Activated T-helper 17 cell treated with anti-CD3 and anti-CD28 coated beads, Interleukin-2, amount 50 U/mL, for 72 hours (primary cell): ENCODE measurements at regions not wholly inside any gene's neighbourhood (a gene's known extent, or its start where the extent isn't known, plus 50 kb on each side); places are given as distances from the start of the nearest gene placed in this dataset.

Source experiments
- ATAC-seq: fragments of 150-1000 bp; cut with Tn5 transposase; replicated peaks from 2 replicates; pipeline ENCODE4 v1.10.0; 2021; ENCODE audit warnings: mild to moderate bottlenecking, moderate library complexity
- H3K27ac Mint-ChIP-seq: one replicate; pipeline ENCODE4 v1.8.0; 2022; ENCODE audit warnings: mixed read lengths
- H3K27me3 Mint-ChIP-seq: one replicate; pipeline ENCODE4 v1.8.0; 2022; ENCODE audit warnings: mixed read lengths
- H3K36me3 Mint-ChIP-seq: one replicate; pipeline ENCODE4 v1.8.0; 2022; ENCODE audit warnings: low read depth, mild to moderate bottlenecking, mixed read lengths
- H3K4me1 Mint-ChIP-seq: one replicate; pipeline ENCODE4 v1.8.0; 2022; ENCODE audit warnings: mixed read lengths
- H3K4me3 Mint-ChIP-seq: one replicate; pipeline ENCODE4 v1.8.0; 2022; ENCODE audit warnings: mild to moderate bottlenecking, mixed read lengths
- H3K9me3 Mint-ChIP-seq: one replicate; pipeline ENCODE4 v1.8.0; 2022; ENCODE audit warnings: mixed read lengths

- H3K27me3 Mint-ChIP-seq: no peaks in the 10 kb centered on the region
- no peak overlapping the region for H3K27ac Mint-ChIP-seq
- no peak for ATAC-seq
- H3K4me1 Mint-ChIP-seq: no peaks in the 10 kb centered on the region
- H3K9me3 Mint-ChIP-seq: peaks cover 8% of the 10 kb centered on the region
- no peak overlapping the region for H3K4me3 Mint-ChIP-seq
- no peaks in the 10 kb centered on the region for H3K36me3 Mint-ChIP-seq
These were observed 890.7 kb upstream of the CELF4 start for GRCh38 chr18:38456253-38456652.

- H3K9me3 Mint-ChIP-seq: peaks cover 9% of the 10 kb centered on the region
- no peak for ATAC-seq
- H3K4me1 Mint-ChIP-seq: no peaks in the 10 kb centered on the region
- no peaks in the 10 kb centered on the region for H3K36me3 Mint-ChIP-seq
- H3K27ac Mint-ChIP-seq: no peak overlapping the region
- no peaks in the 10 kb centered on the region for H3K27me3 Mint-ChIP-seq
- no peak overlapping the region for H3K4me3 Mint-ChIP-seq
These were observed 889.3 kb upstream of the CELF4 start for GRCh38 chr18:38454764-38455469.

- Mint-ChIP-seq H3K4me1 (no peaks in the 10 kb centered on the region), H3K4me3 (no peak overlapping the region), H3K36me3 (no peaks in the 10 kb centered on the region), H3K9me3 (peaks cover 9% of the 10 kb centered on the region), H3K27ac (no peak overlapping the region), H3K27me3 (no peaks in the 10 kb centered on the region)
- ATAC-seq: no peak
These were observed 888.3 kb upstream of the CELF4 start for GRCh38 chr18:38453880-38454279.

GRCh38 chr18:38450876-38451275 is 885.3 kb upstream of the CELF4 start:
- Mint-ChIP-seq H3K9me3 (peaks cover 9% of the 10 kb centered on the region), H3K4me3 (no peak overlapping the region), H3K27ac (no peak overlapping the region), H3K36me3 (no peaks in the 10 kb centered on the region), H3K4me1 (no peaks in the 10 kb centered on the region), H3K27me3 (no peaks in the 10 kb centered on the region)
- ATAC-seq: no peak

GRCh38 chr18:38445804-38446145 is 880.2 kb upstream of the CELF4 start:
- H3K27me3 Mint-ChIP-seq: no peaks in the 10 kb centered on the region
- H3K4me1 Mint-ChIP-seq: no peaks in the 10 kb centered on the region
- H3K9me3 Mint-ChIP-seq: peaks cover 10% of the 10 kb centered on the region
- H3K4me3 Mint-ChIP-seq: no peak overlapping the region
- no peak overlapping the region for H3K27ac Mint-ChIP-seq
- ATAC-seq: no peak
- no peaks in the 10 kb centered on the region for H3K36me3 Mint-ChIP-seq

GRCh38 chr18:38444971-38445803 is 879.6 kb upstream of the CELF4 start:
- no peaks in the 10 kb centered on the region for H3K36me3 Mint-ChIP-seq
- no peak overlapping the region for H3K4me3 Mint-ChIP-seq
- ATAC-seq: no peak
- no peaks in the 10 kb centered on the region for H3K27me3 Mint-ChIP-seq
- no peak overlapping the region for H3K27ac Mint-ChIP-seq
- H3K9me3 Mint-ChIP-seq: peaks cover 9% of the 10 kb centered on the region
- H3K4me1 Mint-ChIP-seq: no peaks in the 10 kb centered on the region

- Mint-ChIP-seq H3K27me3 (no peaks in the 10 kb centered on the region), H3K36me3 (no peaks in the 10 kb centered on the region), H3K27ac (no peak overlapping the region), H3K9me3 (peaks cover 14% of the 10 kb centered on the region), H3K4me3 (no peak overlapping the region), H3K4me1 (no peaks in the 10 kb centered on the region)
- no peak for ATAC-seq
These were observed 862.1 kb upstream of the CELF4 start for GRCh38 chr18:38427736-38428135.

GRCh38 chr18:38427234-38427633 is 861.6 kb upstream of the CELF4 start:
- H3K4me3 Mint-ChIP-seq: no peak overlapping the region
- peaks cover 14% of the 10 kb centered on the region for H3K9me3 Mint-ChIP-seq

GRCh38 chr18:38421872-38422615 is 856.4 kb upstream of the CELF4 start:
- H3K36me3 Mint-ChIP-seq: no peaks in the 10 kb centered on the region
- H3K4me3 Mint-ChIP-seq: no peak overlapping the region
- H3K27ac Mint-ChIP-seq: no peak overlapping the region
- no peak for ATAC-seq
- peaks cover 6% of the 10 kb centered on the region for H3K9me3 Mint-ChIP-seq
- H3K27me3 Mint-ChIP-seq: no peaks in the 10 kb centered on the region
- H3K4me1 Mint-ChIP-seq: no peaks in the 10 kb centered on the region

More at GRCh38 chr18:38427234-38427633, 861.6 kb upstream of the CELF4 start:
- Mint-ChIP-seq H3K4me1 (no peaks in the 10 kb centered on the region), H3K36me3 (no peaks in the 10 kb centered on the region), H3K27ac (no peak overlapping the region), H3K27me3 (no peaks in the 10 kb centered on the region)
- ATAC-seq: no peak

- H3K4me3 Mint-ChIP-seq: no peak overlapping the region
- no peaks in the 10 kb centered on the region for H3K4me1 Mint-ChIP-seq
- H3K27ac Mint-ChIP-seq: no peak overlapping the region
- H3K36me3 Mint-ChIP-seq: no peaks in the 10 kb centered on the region
- peaks cover under 1% of the 10 kb centered on the region for H3K9me3 Mint-ChIP-seq
- H3K27me3 Mint-ChIP-seq: no peaks in the 10 kb centered on the region
- ATAC-seq: no peak
These were observed 855.4 kb upstream of the CELF4 start for GRCh38 chr18:38421021-38421420.

GRCh38 chr18:38420611-38421010 is 855.0 kb upstream of the CELF4 start:
- Mint-ChIP-seq H3K4me1 (no peaks in the 10 kb centered on the region), H3K36me3 (no peaks in the 10 kb centered on the region), H3K27ac (no peak overlapping the region), H3K9me3 (no peaks in the 10 kb centered on the region), H3K4me3 (no peak overlapping the region), H3K27me3 (no peaks in the 10 kb centered on the region)
- ATAC-seq: no peak

- ATAC-seq: no peak
- H3K9me3 Mint-ChIP-seq: no peaks in the 10 kb centered on the region
- no peaks in the 10 kb centered on the region for H3K27me3 Mint-ChIP-seq
- H3K4me1 Mint-ChIP-seq: no peaks in the 10 kb centered on the region
- no peak overlapping the region for H3K4me3 Mint-ChIP-seq
- no peak overlapping the region for H3K27ac Mint-ChIP-seq
- H3K36me3 Mint-ChIP-seq: no peaks in the 10 kb centered on the region
These were observed 850.2 kb upstream of the CELF4 start for GRCh38 chr18:38415811-38416210.

- Mint-ChIP-seq H3K27ac (no peak overlapping the region), H3K27me3 (no peaks in the 10 kb centered on the region), H3K4me1 (no peaks in the 10 kb centered on the region), H3K9me3 (peaks cover 6% of the 10 kb centered on the region), H3K36me3 (no peaks in the 10 kb centered on the region), H3K4me3 (no peak overlapping the region)
- no peak for ATAC-seq
These were observed 847.6 kb upstream of the CELF4 start for GRCh38 chr18:38413193-38413592.

GRCh38 chr18:38406607-38407006 is 841.0 kb upstream of the CELF4 start:
- Mint-ChIP-seq H3K9me3 (peaks cover 9% of the 10 kb centered on the region), H3K4me1 (no peaks in the 10 kb centered on the region), H3K36me3 (no peaks in the 10 kb centered on the region), H3K27ac (no peak overlapping the region), H3K4me3 (no peak overlapping the region), H3K27me3 (no peaks in the 10 kb centered on the region)
- ATAC-seq: no peak

GRCh38 chr18:38402509-38402908 is 836.9 kb upstream of the CELF4 start:
- no peak overlapping the region for H3K27ac Mint-ChIP-seq
- no peaks in the 10 kb centered on the region for H3K4me1 Mint-ChIP-seq
- H3K36me3 Mint-ChIP-seq: no peaks in the 10 kb centered on the region
- H3K27me3 Mint-ChIP-seq: no peaks in the 10 kb centered on the region
- peaks cover 6% of the 10 kb centered on the region for H3K9me3 Mint-ChIP-seq
- no peak for ATAC-seq
- H3K4me3 Mint-ChIP-seq: no peak overlapping the region
